IMR-90 (cell line): ENCODE measurements at regions not wholly inside any gene's neighbourhood (a gene's known extent, or its start where the extent isn't known, plus 50 kb on each side); places are given as distances from the start of the nearest gene placed in this dataset.

Experiments
- ATAC-seq: fragments of 200-7000 bp; cut with Tn5 transposase; 2 replicates; pipeline ENCODE4 v1.9.1; 2020; ENCODE audit warnings: low read depth, mild to moderate bottlenecking, moderate library complexity
- BruUV-seq: library from RNA; stranded (reverse); fragments of 400-500 nt; replicated peaks from 2 replicates; lab custom pipeline; 2021; lab: Mats Ljungman, UMichigan
- CTCF ChIA-PET: fragments of 300-600 bp; formaldehyde crosslinking; extraction: SDS; loops from one replicate; lab custom pipeline; 2021; ENCODE audit warnings: antibody characterized with exemption; lab: Yijun Ruan, JAX
- POLR2A ChIA-PET: fragments of 300-600 bp; sonication (Branson Sonifier 250); formaldehyde crosslinking; loops from one replicate; lab custom pipeline; 2022; ENCODE audit warnings: antibody characterized with exemption; ENCODE audit not compliant: unreplicated experiment; lab: Charles Lee
- DNase-seq: peaks from one replicate; pipeline ENCODE4 v3.0.0; 2013
- H2AFZ ChIP-seq: replicated peaks from 2 replicates; pipeline ENCODE3; 2013; ENCODE audit warnings: low read length, mild to moderate bottlenecking; ENCODE audit not compliant: poor library complexity
- H2AK5ac ChIP-seq: 2 replicates; pipeline ENCODE4 v1.6.1; 2013; ENCODE audit warnings: low read depth, low read length, inconsistent platforms
- H2AK9ac ChIP-seq: replicated peaks from 2 replicates; pipeline ENCODE3; 2013; ENCODE audit warnings: mild to moderate bottlenecking, low read depth, low read length, moderate library complexity; ENCODE audit not compliant: poor library complexity
- H2BK120ac ChIP-seq: 2 replicates; pipeline ENCODE4 v1.6.1; 2013; ENCODE audit warnings: low read depth, low read length, inconsistent platforms
- H2BK15ac ChIP-seq: 3 replicates; pipeline ENCODE4 v1.6.1; 2013; ENCODE audit warnings: low read depth, low read length, inconsistent platforms
- H2BK20ac ChIP-seq: 2 replicates; pipeline ENCODE4 v1.6.1; 2013; ENCODE audit warnings: low read depth, mild to moderate bottlenecking, inconsistent platforms, low read length, moderate library complexity
- H2BK5ac ChIP-seq: 2 replicates; pipeline ENCODE4 v1.6.1; 2013; ENCODE audit warnings: mild to moderate bottlenecking, low read depth, low read length, inconsistent platforms; ENCODE audit not compliant: poor library complexity, severe bottlenecking
- H3K14ac ChIP-seq: replicated peaks from 2 replicates; pipeline ENCODE4 v1.6.1; 2013; ENCODE audit warnings: low read depth, low read length, inconsistent platforms
- H3K18ac ChIP-seq: 2 replicates; pipeline ENCODE4 v1.6.1; 2013; ENCODE audit warnings: low read depth, low read length, control low read depth
- H3K23ac ChIP-seq: 2 replicates; pipeline ENCODE4 v1.6.1; 2013; ENCODE audit warnings: low read depth, low read length, inconsistent platforms
- H3K27ac ChIP-seq: 2 replicates; pipeline ENCODE4 v1.5.1; 2013; ENCODE audit warnings: mild to moderate bottlenecking, control low read depth, low read length; ENCODE audit not compliant: insufficient read depth
- H3K27me3 ChIP-seq: 2 replicates; pipeline ENCODE4 v1.6.1; 2013; ENCODE audit warnings: low read length; ENCODE audit not compliant: control insufficient read depth, insufficient read depth
- H3K36me3 ChIP-seq: 2 replicates; pipeline ENCODE4 v1.6.1; 2013; ENCODE audit warnings: low read length, mixed read lengths; ENCODE audit not compliant: control insufficient read depth, insufficient read depth
- H3K4ac ChIP-seq: 2 replicates; pipeline ENCODE4 v1.6.1; 2013; ENCODE audit warnings: low read depth, low read length, inconsistent platforms
- H3K4me1 ChIP-seq: 2 replicates; pipeline ENCODE4 v1.6.1; 2013; ENCODE audit warnings: low read length, mixed read lengths; ENCODE audit not compliant: control insufficient read depth, insufficient read depth
- H3K4me2 ChIP-seq: 2 replicates; pipeline ENCODE4 v1.6.1; 2013; ENCODE audit warnings: low read depth, mild to moderate bottlenecking, control low read depth, low read length, moderate library complexity
- H3K4me3 ChIP-seq: 2 replicates; pipeline ENCODE4 v1.5.1; 2013; ENCODE audit warnings: low read depth, mild to moderate bottlenecking, control low read depth, low read length, moderate library complexity; ENCODE audit not compliant: insufficient read depth
- H3K56ac ChIP-seq: 2 replicates; pipeline ENCODE4 v1.6.1; 2013; ENCODE audit warnings: low read length, inconsistent platforms; ENCODE audit not compliant: insufficient read depth; ENCODE audit errors: extremely low read depth
- H3K79me1 ChIP-seq, 2 experiments: 2 replicates each; pipeline ENCODE4 v1.6.1; 2013; ENCODE audit warnings: low read length in 2 of 2, inconsistent platforms in 1 of 2, low read depth in 1 of 2
- H3K9ac ChIP-seq: 2 replicates; pipeline ENCODE4 v1.6.1; 2013; ENCODE audit warnings: low read depth, low read length, control low read depth
- H3K9me1 ChIP-seq: 2 replicates; pipeline ENCODE4 v1.6.1; 2013; ENCODE audit warnings: low read length, inconsistent platforms; ENCODE audit not compliant: insufficient read depth
- H3K9me3 ChIP-seq: 2 replicates; pipeline ENCODE4 v1.6.1; 2013; ENCODE audit warnings: low read length; ENCODE audit not compliant: control insufficient read depth, insufficient read depth
- H4K20me1 ChIP-seq: 2 replicates; pipeline ENCODE4 v1.6.1; 2013; ENCODE audit warnings: low read length, inconsistent platforms; ENCODE audit not compliant: insufficient read depth
- H4K5ac ChIP-seq: 2 replicates; pipeline ENCODE4 v1.6.1; 2013; ENCODE audit warnings: mild to moderate bottlenecking, low read depth, low read length, control low read depth
- H4K8ac ChIP-seq, 2 experiments: 2 replicates each; pipeline ENCODE4 v1.6.1; 2013; ENCODE audit warnings: low read depth in 2 of 2, low read length in 2 of 2, control low read depth in 1 of 2, inconsistent platforms in 1 of 2
- H4K91ac ChIP-seq: 2 replicates; pipeline ENCODE4 v1.6.1; 2013; ENCODE audit warnings: low read depth, low read length, inconsistent platforms; ENCODE audit not compliant: insufficient read depth
- CHD1 ChIP-seq: IDR thresholded peaks from 2 replicates; pipeline ENCODE4 v1.6.1; 2012; ENCODE audit warnings: low read depth, low read length, improper control_type of control experiment
- FOS ChIP-seq: fragments of 150-350 bp; IDR thresholded peaks from 2 replicates; pipeline ENCODE4 v1.6.1; 2016; ENCODE audit warnings: low read depth, low read length
- MAZ ChIP-seq: IDR thresholded peaks from 2 replicates; pipeline ENCODE4 v1.6.1; 2012; ENCODE audit warnings: low read depth, mild to moderate bottlenecking, low read length, improper control_type of control experiment, moderate library complexity, borderline replicate concordance
- MXI1 ChIP-seq: IDR thresholded peaks from 2 replicates; pipeline ENCODE4 v1.6.1; 2012; ENCODE audit warnings: low read depth, mild to moderate bottlenecking, low read length, moderate library complexity, borderline replicate concordance
- POLR2A ChIP-seq: IDR thresholded peaks from 2 replicates; pipeline ENCODE4 v1.6.1; 2012; ENCODE audit warnings: mild to moderate bottlenecking, low read depth, low read length
- RAD21 ChIP-seq: IDR thresholded peaks from 2 replicates; pipeline ENCODE4 v1.6.1; 2012; ENCODE audit warnings: low read length, improper control_type of control experiment
- RFX5 ChIP-seq: IDR thresholded peaks from 2 replicates; pipeline ENCODE4 v1.8.0; 2012; ENCODE audit warnings: low read depth, mild to moderate bottlenecking, low read length, moderate library complexity
- WGBS, 2 experiments: methylation state at CpG; one replicate each; pipeline versions ENCODE4 v1.1.5 to v1.1.7; 2013; ENCODE audit warnings: missing lambda C conversion rate in 2 of 2; ENCODE audit not compliant: insufficient read length in 1 of 2; ENCODE audit errors: extremely low coverage in 2 of 2; 5-methylcytosine and 5-hydroxymethylcytosine counted together
- dilution Hi-C: fragments of 300-500 bp; cut with HindIII; formaldehyde crosslinking; loops from one replicate; pipeline ENCODE4 v1.14.3; 2018; ENCODE audit warnings: low sequenced_read_pairs; ENCODE audit not compliant: unreplicated experiment
- in situ Hi-C: fragments of 300-500 bp; cut with MboI; formaldehyde crosslinking; loops from 3 replicates; pipeline ENCODE4 v1.14.3; 2019; ENCODE audit warnings: low sequenced_read_pairs, inconsistent platforms, mixed read lengths
- intact Hi-C: fragments of 100-400 bp; cut with micrococcal nuclease; formaldehyde crosslinking; loops from 2 replicates; pipeline ENCODE4 v1.10.0; 2022
- TF ChIP-seq, protein P1 (sequence below): fragments of 150-350 bp; IDR thresholded peaks from 2 replicates; pipeline ENCODE4 v1.6.1; 2017; ENCODE audit warnings: mild to moderate bottlenecking, antibody characterized with exemption, low read length, low read depth
- TF ChIP-seq, protein P2 (sequence below): conservative IDR thresholded peaks from 2 replicates; pipeline ENCODE4 v1.5.1; 2012; ENCODE audit warnings: mild to moderate bottlenecking, low read depth, low read length, improper control_type of control experiment
- TF ChIP-seq, protein P3 (sequence below): fragments of 150-350 bp; IDR thresholded peaks from 2 replicates; pipeline ENCODE4 v1.6.1; 2016; ENCODE audit warnings: low read depth, mild to moderate bottlenecking, low read length, moderate library complexity, borderline replicate concordance

DNA sequence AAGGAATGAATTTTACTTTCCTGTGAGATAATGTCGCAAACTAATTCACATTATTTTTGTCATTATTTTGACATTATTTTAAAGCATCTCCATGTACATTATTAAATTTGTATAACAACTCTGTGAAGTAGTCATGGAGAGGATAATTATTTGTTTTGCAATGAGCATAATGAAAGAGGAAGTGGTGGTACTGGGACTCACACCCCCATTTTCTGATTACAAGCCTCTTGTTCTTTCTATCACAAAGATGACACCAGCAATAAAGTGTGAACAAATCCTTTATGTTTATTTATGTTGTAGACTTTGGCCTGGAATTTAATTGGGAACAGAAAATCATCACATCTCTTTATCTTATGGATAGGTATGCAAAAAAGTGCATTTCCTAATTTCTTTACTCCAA is 522.6 kb downstream of the TMEM135 start:
- Histone ChIP-seq H3K23ac (no peak overlapping the region), H4K20me1 (no peaks in the 10 kb centered on the region), H2AFZ (no peak overlapping the region), H3K9ac (no peak overlapping the region), H2BK5ac (no peak overlapping the region), H3K9me1 (no peaks in the 10 kb centered on the region), H3K4me2 (no peak overlapping the region), H2BK20ac (no peak overlapping the region), H3K4me1 (no peaks in the 10 kb centered on the region), H3K9me3 (no peaks in the 10 kb centered on the region), H3K27me3 (no peaks in the 10 kb centered on the region), H3K4ac (no peak overlapping the region), H2AK9ac (no peak overlapping the region), H4K8ac (no peak overlapping the region), H3K36me3 (no peaks in the 10 kb centered on the region), H3K4me3 (no peak overlapping the region), H3K14ac (no peak overlapping the region), H2BK120ac (no peak overlapping the region), H3K79me1 (no peaks in the 10 kb centered on the region), H2AK5ac (no peak overlapping the region), H4K91ac (no peak overlapping the region), H3K56ac (no peak overlapping the region), H2BK15ac (no peak overlapping the region), H4K5ac (no peak overlapping the region), H3K18ac (no peak overlapping the region), H3K27ac (no peak overlapping the region)
- DNase-seq (no peak), ATAC-seq (no peak)
- intact Hi-C loops (no loop called here), in situ Hi-C loops (no loop called here), dilution Hi-C loops (no loop called here)
- WGBS, 2 experiments = no CpG with 5 or more reads among the region's 1 CpG
- CTCF ChIA-PET = no interaction called here
- POLR2A ChIA-PET = no interaction called here
- BruUV-seq = no TSS peak
- no peak for TF ChIP-seq CHD1
- no peak for TF ChIP-seq MAZ
- TF ChIP-seq RAD21 = no peak
- TF ChIP-seq, protein P1, sequence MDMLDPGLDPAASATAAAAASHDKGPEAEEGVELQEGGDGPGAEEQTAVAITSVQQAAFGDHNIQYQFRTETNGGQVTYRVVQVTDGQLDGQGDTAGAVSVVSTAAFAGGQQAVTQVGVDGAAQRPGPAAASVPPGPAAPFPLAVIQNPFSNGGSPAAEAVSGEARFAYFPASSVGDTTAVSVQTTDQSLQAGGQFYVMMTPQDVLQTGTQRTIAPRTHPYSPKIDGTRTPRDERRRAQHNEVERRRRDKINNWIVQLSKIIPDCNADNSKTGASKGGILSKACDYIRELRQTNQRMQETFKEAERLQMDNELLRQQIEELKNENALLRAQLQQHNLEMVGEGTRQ = no peak
- TF ChIP-seq RFX5 = no peak
- TF ChIP-seq POLR2A = no peak
- TF ChIP-seq, protein P2, sequence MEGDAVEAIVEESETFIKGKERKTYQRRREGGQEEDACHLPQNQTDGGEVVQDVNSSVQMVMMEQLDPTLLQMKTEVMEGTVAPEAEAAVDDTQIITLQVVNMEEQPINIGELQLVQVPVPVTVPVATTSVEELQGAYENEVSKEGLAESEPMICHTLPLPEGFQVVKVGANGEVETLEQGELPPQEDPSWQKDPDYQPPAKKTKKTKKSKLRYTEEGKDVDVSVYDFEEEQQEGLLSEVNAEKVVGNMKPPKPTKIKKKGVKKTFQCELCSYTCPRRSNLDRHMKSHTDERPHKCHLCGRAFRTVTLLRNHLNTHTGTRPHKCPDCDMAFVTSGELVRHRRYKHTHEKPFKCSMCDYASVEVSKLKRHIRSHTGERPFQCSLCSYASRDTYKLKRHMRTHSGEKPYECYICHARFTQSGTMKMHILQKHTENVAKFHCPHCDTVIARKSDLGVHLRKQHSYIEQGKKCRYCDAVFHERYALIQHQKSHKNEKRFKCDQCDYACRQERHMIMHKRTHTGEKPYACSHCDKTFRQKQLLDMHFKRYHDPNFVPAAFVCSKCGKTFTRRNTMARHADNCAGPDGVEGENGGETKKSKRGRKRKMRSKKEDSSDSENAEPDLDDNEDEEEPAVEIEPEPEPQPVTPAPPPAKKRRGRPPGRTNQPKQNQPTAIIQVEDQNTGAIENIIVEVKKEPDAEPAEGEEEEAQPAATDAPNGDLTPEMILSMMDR = no peak
- TF ChIP-seq MXI1 = no peak
- TF ChIP-seq, protein P3, sequence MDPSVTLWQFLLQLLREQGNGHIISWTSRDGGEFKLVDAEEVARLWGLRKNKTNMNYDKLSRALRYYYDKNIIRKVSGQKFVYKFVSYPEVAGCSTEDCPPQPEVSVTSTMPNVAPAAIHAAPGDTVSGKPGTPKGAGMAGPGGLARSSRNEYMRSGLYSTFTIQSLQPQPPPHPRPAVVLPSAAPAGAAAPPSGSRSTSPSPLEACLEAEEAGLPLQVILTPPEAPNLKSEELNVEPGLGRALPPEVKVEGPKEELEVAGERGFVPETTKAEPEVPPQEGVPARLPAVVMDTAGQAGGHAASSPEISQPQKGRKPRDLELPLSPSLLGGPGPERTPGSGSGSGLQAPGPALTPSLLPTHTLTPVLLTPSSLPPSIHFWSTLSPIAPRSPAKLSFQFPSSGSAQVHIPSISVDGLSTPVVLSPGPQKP = no peak
- no peak for TF ChIP-seq FOS
